Activated CD8-positive, alpha-beta T cell treated with anti-CD3 and anti-CD28 coated beads, Interleukin-2, amount 10 ng/mL, durations not matched to agents 7 days and 5 days (primary cell): ENCODE measurements at regions not wholly inside any gene's neighbourhood (a gene's known extent, or its start where the extent isn't known, plus 50 kb on each side); places are given as distances from the start of the nearest gene placed in this dataset.
A peak's percentile ranks its signal among the peaks of the same experiment; 100 is the strongest.
"Not testable (repeated sequence)": the region's sequence is repeated elsewhere in the genome, so short reads cannot be mapped to it uniquely, and the experiment has no call there.

ENCODE experiments used
- ATAC-seq: fragments of 150-1000 bp; cut with Tn5 transposase; one replicate; pipeline ENCODE4 v1.10.0; 2021; ENCODE audit warnings: moderate library complexity
- CTCF ChIA-PET: fragments of 350-600 bp; sonication (Branson Sonifier 250); formaldehyde crosslinking; loops from one replicate; lab custom pipeline; 2021; ENCODE audit warnings: antibody characterized with exemption; lab: Charles Lee
- POLR2A ChIA-PET: fragments of 350-600 bp; sonication (Branson Sonifier 250); formaldehyde crosslinking; loops from one replicate; lab custom pipeline; 2021; ENCODE audit warnings: antibody characterized with exemption; lab: Charles Lee
- DNase-seq: peaks from one replicate; pipeline ENCODE4 v3.0.0-alpha.2; 2020
- H3K27ac Mint-ChIP-seq: one replicate; pipeline ENCODE4 v1.8.0; 2021; ENCODE audit warnings: mild to moderate bottlenecking, mixed read lengths
- H3K27me3 Mint-ChIP-seq: one replicate; pipeline ENCODE4 v1.8.0; 2021; ENCODE audit warnings: low read depth, mixed read lengths
- H3K36me3 Mint-ChIP-seq: one replicate; pipeline ENCODE4 v1.8.0; 2021; ENCODE audit warnings: low read depth, mixed read lengths
- H3K4me1 Mint-ChIP-seq: one replicate; pipeline ENCODE4 v1.8.0; 2021; ENCODE audit warnings: low read depth, mixed read lengths
- H3K4me3 Mint-ChIP-seq: one replicate; pipeline ENCODE4 v1.8.0; 2021; ENCODE audit warnings: mild to moderate bottlenecking, mixed read lengths
- H3K9me3 Mint-ChIP-seq: one replicate; pipeline ENCODE4 v1.8.0; 2022; ENCODE audit warnings: mixed read lengths; ENCODE audit not compliant: insufficient read depth

DNA sequence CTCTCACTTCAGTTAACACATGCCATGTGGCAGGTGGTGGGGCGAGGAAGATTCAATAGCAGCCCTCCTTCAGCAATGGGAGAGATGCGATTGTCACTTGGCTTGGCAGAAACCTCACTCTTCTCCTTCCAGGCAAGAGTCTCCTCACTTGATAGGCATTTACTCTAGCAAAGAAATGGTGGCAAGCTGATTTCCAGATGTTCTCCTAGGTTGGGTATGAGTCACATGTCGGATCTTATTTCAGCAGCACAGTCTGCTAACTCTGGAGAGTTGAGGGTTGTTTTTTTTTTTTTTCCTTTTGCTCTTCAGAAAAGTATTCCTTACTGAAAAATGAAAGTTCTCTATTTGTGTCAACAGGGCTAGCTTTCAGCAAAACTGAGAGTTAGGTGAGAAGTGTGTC lies 119.5 kb upstream of the CHRDL1 start:
- Mint-ChIP-seq H3K27ac (no peak overlapping the region), H3K4me3 (no peak overlapping the region), H3K36me3 (no peaks in the 10 kb centered on the region), H3K27me3 (no peaks in the 10 kb centered on the region), H3K4me1 (no peaks in the 10 kb centered on the region), H3K9me3 (no peaks in the 10 kb centered on the region)
- DNase-seq (no peak), ATAC-seq (no peak)
- POLR2A ChIA-PET: no interaction called here
- CTCF ChIA-PET: no interaction called here

DNA sequence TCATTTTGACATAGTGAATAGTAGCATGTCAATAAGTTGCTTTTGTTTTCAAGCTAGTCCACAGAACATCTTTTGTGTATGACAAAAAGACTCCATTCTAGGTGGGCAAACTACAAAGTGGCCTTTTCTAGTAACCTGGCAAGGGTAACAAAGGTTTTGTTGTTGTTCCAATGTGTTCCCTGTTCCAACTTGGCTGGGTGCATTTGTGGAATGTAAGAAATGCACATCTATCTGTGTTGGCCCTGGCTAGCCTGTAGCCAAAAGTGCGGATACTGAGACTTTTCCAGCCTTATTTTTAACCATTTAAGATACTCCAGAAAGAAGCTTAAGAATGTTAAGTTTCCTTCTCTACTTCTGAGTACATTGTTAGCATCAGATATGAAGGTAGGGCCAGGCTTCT lies 118.7 kb upstream of the CHRDL1 start:
- no peaks in the 10 kb centered on the region for H3K9me3 Mint-ChIP-seq
- DNase-seq (no peak), ATAC-seq (no peak)
- no peak overlapping the region for H3K27ac Mint-ChIP-seq
- H3K4me3 Mint-ChIP-seq: no peak overlapping the region
- ChIA-PET CTCF (no interaction called here), POLR2A (no interaction called here)
- H3K36me3 Mint-ChIP-seq: no peaks in the 10 kb centered on the region
- H3K27me3 Mint-ChIP-seq: no peaks in the 10 kb centered on the region
- H3K4me1 Mint-ChIP-seq: no peaks in the 10 kb centered on the region

DNA sequence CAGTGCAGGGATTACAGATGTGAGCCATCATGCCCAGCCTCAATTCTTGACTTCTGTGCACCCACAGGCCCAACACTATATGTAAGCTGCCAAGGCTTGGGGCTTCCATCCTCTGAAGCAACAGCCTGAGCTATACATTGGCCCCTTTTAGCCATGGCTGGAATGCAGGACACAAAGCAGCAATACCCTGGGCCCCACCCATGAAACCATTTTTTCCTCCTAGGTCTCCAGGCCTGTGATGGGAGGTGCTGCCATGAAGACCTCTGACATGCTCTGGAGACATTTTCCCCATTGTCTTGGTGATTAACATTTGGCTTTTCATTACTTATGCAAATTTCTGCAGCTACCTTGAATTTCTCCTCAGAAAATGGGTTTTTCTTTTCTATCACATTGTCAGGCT lies 109.1 kb upstream of the CHRDL1 start:
- ATAC-seq, H3K27me3 Mint-ChIP-seq, H3K4me1 Mint-ChIP-seq, CTCF ChIA-PET, H3K27ac Mint-ChIP-seq, DNase-seq, POLR2A ChIA-PET, H3K4me3 Mint-ChIP-seq, H3K36me3 Mint-ChIP-seq, H3K9me3 Mint-ChIP-seq: not testable (repeated sequence)

DNA sequence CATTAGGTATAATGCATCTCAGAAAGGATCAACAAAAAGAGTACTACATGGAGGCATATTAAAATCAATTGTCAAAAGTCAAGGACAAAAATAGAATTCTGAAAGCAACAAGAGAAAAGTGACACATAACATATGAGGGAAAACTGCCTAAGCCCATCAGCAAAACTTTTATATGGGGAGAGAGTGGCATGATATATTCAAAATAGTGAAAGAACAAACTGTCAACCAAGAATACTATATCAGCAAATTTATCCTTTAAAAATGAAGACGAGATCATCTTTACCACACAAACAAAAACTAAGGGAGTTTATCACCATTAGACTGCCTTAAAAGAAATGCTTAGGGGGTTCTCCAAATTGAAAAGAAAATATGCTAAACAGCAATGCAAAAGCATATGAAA lies 86.4 kb upstream of the CHRDL1 start:
- no peaks in the 10 kb centered on the region for H3K27me3 Mint-ChIP-seq
- no peak for DNase-seq
- H3K27ac Mint-ChIP-seq: no peak overlapping the region
- H3K4me3 Mint-ChIP-seq: no peak overlapping the region
- ATAC-seq: no peak
- ChIA-PET POLR2A (no interaction called here), CTCF (no interaction called here)
- H3K9me3 Mint-ChIP-seq: peaks cover 10% of the 10 kb centered on the region
- H3K4me1 Mint-ChIP-seq: no peaks in the 10 kb centered on the region
- no peaks in the 10 kb centered on the region for H3K36me3 Mint-ChIP-seq

DNA sequence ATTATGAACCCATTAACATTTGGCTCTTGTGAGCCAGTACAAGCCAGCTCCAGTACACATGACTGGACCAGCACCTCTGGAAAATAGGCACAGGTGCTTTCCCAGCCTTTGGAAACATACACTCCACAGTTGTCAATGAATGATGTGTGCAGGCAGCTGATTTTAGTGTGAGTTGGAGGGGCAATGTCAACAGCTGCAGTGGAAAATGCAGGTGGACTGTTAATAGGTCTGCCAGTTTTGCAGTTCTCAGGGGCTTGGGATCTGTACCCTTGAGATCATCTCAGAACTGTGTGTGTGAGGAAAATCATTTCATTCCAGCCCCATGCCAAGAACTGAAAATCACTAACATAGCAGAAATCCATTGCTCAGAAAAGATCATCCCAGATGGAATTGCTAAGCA lies 81.7 kb upstream of the CHRDL1 start:
- Mint-ChIP-seq H3K27me3 (no peaks in the 10 kb centered on the region), H3K36me3 (no peaks in the 10 kb centered on the region), H3K4me3 (no peak overlapping the region), H3K9me3 (peaks cover 10% of the 10 kb centered on the region), H3K27ac (no peak overlapping the region), H3K4me1 (no peaks in the 10 kb centered on the region)
- POLR2A ChIA-PET: no interaction called here
- no peak for DNase-seq
- CTCF ChIA-PET: no interaction called here
- no peak for ATAC-seq

DNA sequence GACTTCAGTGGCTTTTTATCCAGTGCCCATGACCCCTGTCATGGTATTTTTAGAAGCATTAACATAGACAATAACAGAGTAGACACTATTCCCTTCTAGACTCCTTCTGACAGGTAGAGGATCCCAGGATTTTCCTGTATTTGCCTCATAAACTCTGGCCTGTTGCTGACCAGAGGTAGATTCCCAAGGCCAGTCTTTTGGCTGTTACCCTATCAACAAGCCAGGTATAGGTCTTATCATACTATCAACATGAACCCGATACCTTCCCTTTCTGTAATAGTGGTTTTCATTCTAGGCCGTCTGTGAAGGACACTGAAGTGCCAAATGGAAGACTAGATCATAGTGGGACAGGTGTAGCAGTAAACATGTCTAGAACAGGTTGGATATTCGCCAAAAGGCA lies 76.2 kb upstream of the CHRDL1 start:
- ChIA-PET POLR2A (no interaction called here), CTCF (no interaction called here)
- ATAC-seq: no peak
- Mint-ChIP-seq H3K27ac (no peak overlapping the region), H3K36me3 (no peaks in the 10 kb centered on the region), H3K9me3 (no peaks in the 10 kb centered on the region), H3K4me3 (no peak overlapping the region), H3K4me1 (no peaks in the 10 kb centered on the region), H3K27me3 (no peaks in the 10 kb centered on the region)
- DNase-seq: no peak

DNA sequence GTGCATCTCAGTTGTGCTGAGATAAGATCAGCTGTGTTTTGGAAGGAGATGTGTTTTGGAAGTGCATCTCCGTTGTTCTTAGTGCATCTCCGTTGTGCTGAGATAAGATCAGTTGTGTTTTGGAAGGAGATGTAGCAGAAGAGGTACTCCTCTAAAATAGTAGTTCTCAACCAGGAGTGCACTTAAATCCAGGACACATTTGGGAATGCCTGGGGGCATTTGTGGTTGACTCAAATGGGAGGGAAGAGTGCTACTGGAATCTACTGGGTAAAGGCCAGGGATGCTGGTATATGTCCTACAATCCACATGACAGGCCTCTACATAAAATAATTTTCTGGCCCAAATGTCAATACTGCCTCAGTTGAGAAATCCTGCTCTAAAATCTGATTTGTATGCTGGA lies 70.8 kb upstream of the CHRDL1 start:
- no peak for ATAC-seq
- H3K4me1 Mint-ChIP-seq: no peaks in the 10 kb centered on the region

DNA sequence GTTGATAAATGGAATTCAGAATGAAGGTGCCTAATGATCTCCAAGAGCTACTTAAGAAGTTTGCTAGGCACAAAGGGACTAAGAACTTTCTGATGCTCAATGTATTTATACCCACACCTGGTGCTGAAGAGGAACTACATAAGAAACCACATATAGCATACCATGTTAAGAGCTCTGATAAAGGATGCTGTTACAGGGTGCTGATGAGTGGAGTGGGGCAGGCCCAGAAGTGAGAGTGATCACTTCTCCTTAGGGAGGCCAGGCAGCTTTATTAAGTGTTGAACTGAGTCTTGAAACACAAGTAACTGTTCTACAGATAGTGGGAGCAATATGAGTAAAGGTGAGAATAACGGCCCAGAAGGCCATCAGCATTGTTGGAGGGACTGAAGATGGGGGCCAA lies 68.3 kb upstream of the CHRDL1 start:
- no peaks in the 10 kb centered on the region for H3K27me3 Mint-ChIP-seq
- H3K27ac Mint-ChIP-seq: no peak overlapping the region
- ATAC-seq (no peak), DNase-seq (no peak)
- ChIA-PET CTCF (interaction anchor here (1.4 kb wide), 1 partner anchor 11 kb away, joined by 3 read pairs; no protein-coding TSS in a partner anchor), POLR2A (no interaction called here)
- no peaks in the 10 kb centered on the region for H3K4me1 Mint-ChIP-seq
- H3K36me3 Mint-ChIP-seq: no peaks in the 10 kb centered on the region
- no peaks in the 10 kb centered on the region for H3K9me3 Mint-ChIP-seq
- no peak overlapping the region for H3K4me3 Mint-ChIP-seq

More for the DNA sequence above, 70.8 kb upstream of the CHRDL1 start:
- ChIA-PET POLR2A (no interaction called here), CTCF (no interaction called here)
- no peak overlapping the region for H3K27ac Mint-ChIP-seq
- H3K4me3 Mint-ChIP-seq: no peak overlapping the region
- DNase-seq: no peak
- no peaks in the 10 kb centered on the region for H3K27me3 Mint-ChIP-seq
- H3K36me3 Mint-ChIP-seq: no peaks in the 10 kb centered on the region
- no peaks in the 10 kb centered on the region for H3K9me3 Mint-ChIP-seq

DNA sequence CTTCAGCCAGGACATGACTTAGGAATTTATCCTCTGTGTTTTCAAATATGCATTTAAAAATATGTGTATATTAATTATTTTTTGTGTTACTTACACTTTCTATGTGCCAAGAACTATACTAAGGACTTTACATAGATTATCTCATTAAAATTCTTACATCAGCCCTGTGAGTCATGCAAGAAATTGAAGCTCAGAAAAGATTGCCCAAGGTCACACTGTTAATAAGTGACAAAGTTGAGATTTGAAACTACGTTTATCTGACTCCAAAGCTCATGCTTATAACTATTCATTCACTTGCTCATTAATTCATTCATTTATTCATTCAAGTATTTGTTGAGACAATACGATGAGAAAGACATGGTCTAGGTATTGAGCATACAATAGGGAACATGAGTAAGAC lies 62.9 kb upstream of the CHRDL1 start:
- no peaks in the 10 kb centered on the region for H3K36me3 Mint-ChIP-seq
- H3K4me3 Mint-ChIP-seq: no peak overlapping the region
- DNase-seq (no peak), ATAC-seq (no peak)
- H3K4me1 Mint-ChIP-seq: no peaks in the 10 kb centered on the region
- peaks cover 2% of the 10 kb centered on the region for H3K27me3 Mint-ChIP-seq
- CTCF ChIA-PET: no interaction called here
- H3K9me3 Mint-ChIP-seq: no peaks in the 10 kb centered on the region
- H3K27ac Mint-ChIP-seq: no peak overlapping the region
- POLR2A ChIA-PET: no interaction called here

DNA sequence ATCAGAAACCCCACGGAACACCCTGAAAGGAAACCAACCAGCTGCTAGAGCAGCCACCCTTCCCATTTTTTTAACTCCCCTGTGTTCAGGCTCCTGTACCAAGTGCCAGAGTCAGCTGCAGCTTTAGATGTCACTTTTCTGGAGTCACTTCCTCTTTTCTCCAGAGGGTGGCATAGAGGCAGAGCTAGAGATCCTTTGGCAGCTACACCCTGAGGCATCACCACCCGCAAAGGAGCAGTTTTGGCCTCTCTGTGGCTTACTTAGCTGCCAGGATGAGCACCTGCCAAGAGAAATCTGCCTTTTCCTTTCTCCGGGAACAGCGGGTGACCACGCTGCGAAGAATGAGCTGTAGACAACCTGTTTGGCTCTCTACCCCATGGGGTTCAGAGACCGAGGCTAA lies 58.0 kb upstream of the CHRDL1 start:
- no peaks in the 10 kb centered on the region for H3K36me3 Mint-ChIP-seq
- no peaks in the 10 kb centered on the region for H3K9me3 Mint-ChIP-seq
- ATAC-seq (no peak), DNase-seq (no peak)
- ChIA-PET POLR2A (no interaction called here), CTCF (interaction anchor here (1.2 to 1.3 kb wide), 2 partner anchors 10 to 391 kb away, joined by 3 to 4 read pairs; no protein-coding TSS in a partner anchor)
- no peaks in the 10 kb centered on the region for H3K4me1 Mint-ChIP-seq
- no peak overlapping the region for H3K27ac Mint-ChIP-seq
- H3K27me3 Mint-ChIP-seq: peaks cover 2% of the 10 kb centered on the region
- H3K4me3 Mint-ChIP-seq: no peak overlapping the region

DNA sequence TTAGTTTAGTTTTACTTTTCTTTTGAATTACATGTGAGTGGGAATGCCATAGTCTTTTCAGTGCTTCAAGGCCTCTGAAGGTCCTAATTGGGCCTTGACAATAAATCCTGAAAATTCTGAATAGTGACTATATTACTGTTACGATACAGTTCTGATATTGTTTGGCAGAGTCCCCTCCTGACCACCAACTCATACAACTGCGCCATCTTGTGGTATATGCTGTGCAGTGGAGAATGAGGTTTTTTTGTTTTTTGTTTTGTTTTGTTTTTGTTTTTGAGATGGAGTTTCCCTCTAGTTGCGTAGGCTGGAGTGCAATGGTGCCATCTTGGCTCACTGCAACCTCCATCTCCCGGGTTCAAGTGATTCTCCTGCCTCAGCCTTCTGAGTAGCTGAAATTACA lies 56.6 kb upstream of the CHRDL1 start:
- Mint-ChIP-seq H3K4me3 (no peak overlapping the region), H3K27me3 (peaks cover 2% of the 10 kb centered on the region), H3K9me3 (no peaks in the 10 kb centered on the region), H3K4me1 (no peaks in the 10 kb centered on the region), H3K27ac (no peak overlapping the region), H3K36me3 (no peaks in the 10 kb centered on the region)
- DNase-seq (no peak), ATAC-seq (no peak)
- ChIA-PET POLR2A (no interaction called here), CTCF (no interaction called here)

DNA sequence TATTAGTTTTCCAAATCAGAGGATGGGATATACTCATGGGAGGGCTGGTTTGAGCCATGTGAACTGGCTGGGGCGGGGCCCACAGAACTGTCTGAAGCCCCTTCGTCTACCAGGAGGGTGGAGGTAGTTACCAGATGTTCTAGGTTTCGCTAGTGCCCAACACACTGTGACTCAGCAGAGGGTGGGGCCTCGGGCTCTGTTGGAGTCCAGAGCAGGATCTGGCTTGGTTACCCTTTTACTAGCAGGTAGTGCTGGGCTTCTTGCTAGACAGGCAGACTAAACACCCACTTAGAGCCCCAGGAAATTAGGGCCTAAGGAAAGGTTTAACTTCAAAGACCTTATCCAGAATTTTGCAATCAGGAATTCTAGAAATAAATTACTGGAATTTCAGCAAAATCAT lies 56.2 kb upstream of the CHRDL1 start:
- ChIA-PET CTCF (no interaction called here), POLR2A (no interaction called here)
- Mint-ChIP-seq H3K4me1 (no peaks in the 10 kb centered on the region), H3K36me3 (no peaks in the 10 kb centered on the region), H3K27ac (no peak overlapping the region), H3K27me3 (peaks cover 2% of the 10 kb centered on the region), H3K9me3 (no peaks in the 10 kb centered on the region), H3K4me3 (no peak overlapping the region)
- ATAC-seq (no peak), DNase-seq (no peak)

DNA sequence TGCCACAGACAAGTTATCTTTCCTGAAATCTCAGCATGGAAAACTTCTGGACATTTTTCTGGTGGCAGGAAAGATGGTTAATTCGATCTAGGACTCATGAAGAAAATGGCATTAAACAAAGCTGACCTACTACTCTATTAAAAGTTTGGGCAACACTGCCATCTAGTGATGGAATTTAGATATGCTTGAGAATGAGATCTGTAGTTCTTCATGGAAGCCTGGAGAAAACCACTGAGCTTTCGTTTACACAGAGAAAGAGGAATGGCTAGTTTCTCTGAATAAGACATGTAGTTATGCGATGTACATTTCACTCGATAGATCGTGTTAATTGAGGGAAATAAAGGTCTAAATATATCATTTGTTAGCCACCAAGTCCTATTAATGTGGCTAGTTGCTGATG lies 51.7 kb upstream of the CHRDL1 start:
- DNase-seq: peak; percentile 21
- H3K36me3 Mint-ChIP-seq: no peaks in the 10 kb centered on the region
- H3K4me3 Mint-ChIP-seq: no peak overlapping the region
- ChIA-PET POLR2A (no interaction called here), CTCF (interaction anchor here (0.7 to 1.3 kb wide), 12 partner anchors 8 to 701 kb away, joined by 3 to 7 read pairs (median 4); no protein-coding TSS in a partner anchor)
- no peaks in the 10 kb centered on the region for H3K9me3 Mint-ChIP-seq
- no peaks in the 10 kb centered on the region for H3K27me3 Mint-ChIP-seq
- ATAC-seq: peak; percentile 58
- H3K4me1 Mint-ChIP-seq: no peaks in the 10 kb centered on the region
- H3K27ac Mint-ChIP-seq: no peak overlapping the region
